Muscle layer of duodenum (tissue), 2 donors: ENCODE measurements at regions not wholly inside any gene's neighbourhood (a gene's known extent, or its start where the extent isn't known, plus 50 kb on each side); places are given as distances from the start of the nearest gene placed in this dataset.
"Not testable (repeated sequence)": the region's sequence is repeated elsewhere in the genome, so short reads cannot be mapped to it uniquely, and the experiment has no call there.

Source experiments
- H3K27ac ChIP-seq: one replicate; pipeline ENCODE4 v1.7.0; 2013; ENCODE audit warnings: mild to moderate bottlenecking, low read length
- H3K27me3 ChIP-seq: one replicate; pipeline ENCODE4 v1.7.0; 2013; ENCODE audit warnings: low read depth, mild to moderate bottlenecking, control low read depth, low read length
- H3K36me3 ChIP-seq, 2 donors: one replicate each; pipeline ENCODE4 v1.7.0; 2013; ENCODE audit warnings: low read length in 2 of 2, control low read depth in 1 of 2, mild to moderate bottlenecking in 1 of 2; ENCODE audit not compliant: insufficient read depth in 2 of 2, control insufficient read depth in 1 of 2
- H3K4me1 ChIP-seq, 2 donors: one replicate each; pipeline ENCODE4 v1.7.0; 2013; ENCODE audit warnings: low read length in 2 of 2, mild to moderate bottlenecking in 2 of 2, control low read depth in 1 of 2, moderate library complexity in 1 of 2; ENCODE audit not compliant: insufficient read depth in 2 of 2, control insufficient read depth in 1 of 2
- H3K4me3 ChIP-seq, 2 donors: one replicate each; pipeline ENCODE4 v1.7.0; 2013; ENCODE audit warnings: low read length in 2 of 2, low read depth in 1 of 2, mild to moderate bottlenecking in 1 of 2
- H3K9me3 ChIP-seq, 2 donors: one replicate each; pipeline ENCODE4 v1.7.0; 2013; ENCODE audit warnings: low read length in 2 of 2, control low read depth in 1 of 2, mild to moderate bottlenecking in 1 of 2; ENCODE audit not compliant: control insufficient read depth in 1 of 2
- donor health status: healthy.

- Histone ChIP-seq H3K27ac (no peak overlapping the region), H3K9me3 (no peaks in the 10 kb centered on the region), H3K4me3 (no peak overlapping the region), H3K36me3 (no peaks in the 10 kb centered on the region), H3K27me3 (no peaks in the 10 kb centered on the region), H3K4me1 (no peaks in the 10 kb centered on the region)
Measured at GRCh38 chr7:81143856-81144255, 225.0 kb upstream of the SEMA3C start.

DNA sequence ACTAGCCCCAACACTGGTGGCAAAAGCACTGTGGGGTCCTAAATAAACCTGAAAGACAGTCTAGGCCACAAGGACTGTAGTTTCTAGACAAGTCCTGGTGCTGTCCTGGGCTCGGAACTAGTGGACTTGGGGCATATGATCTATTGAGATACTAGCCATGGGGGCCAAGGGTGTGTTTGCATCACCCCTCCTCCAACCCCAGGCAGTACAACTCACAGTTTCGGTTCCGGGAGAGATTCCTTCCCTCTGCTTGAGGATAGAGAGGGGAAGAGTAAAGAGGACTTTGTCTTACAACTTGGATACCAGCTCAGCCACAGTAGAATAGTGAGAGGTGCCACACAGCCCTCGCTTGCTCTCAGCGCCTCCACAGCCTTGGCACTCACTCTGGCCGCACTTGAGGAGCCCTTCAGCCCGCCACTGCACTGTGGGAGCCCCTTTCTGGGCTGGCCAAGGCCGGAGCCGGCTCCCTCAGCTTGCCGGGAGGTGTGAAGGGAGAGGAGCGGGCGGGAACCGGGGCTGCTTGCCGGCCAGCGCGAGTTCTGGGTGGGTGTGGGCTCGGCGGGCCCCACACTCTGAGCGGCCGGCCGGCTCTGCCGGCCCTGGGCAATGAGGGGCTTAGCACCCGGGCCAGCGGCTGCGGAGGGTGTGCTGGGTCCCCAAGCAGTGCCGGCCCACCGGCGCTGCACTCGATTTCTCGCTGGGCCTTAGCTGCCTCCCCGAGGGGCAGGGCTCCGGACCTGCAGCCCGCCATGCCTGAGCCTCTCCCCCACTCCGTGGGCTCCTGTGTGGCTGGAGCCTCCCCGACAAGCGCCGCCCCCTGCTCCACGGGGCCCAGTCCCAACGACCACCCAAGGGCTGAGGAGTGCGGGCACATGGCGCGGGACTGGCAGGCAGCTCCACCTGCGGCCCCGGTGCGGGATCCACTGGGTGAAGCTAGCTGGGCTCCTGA lies 222.7 kb upstream of the SEMA3C start:
- not testable (repeated sequence) for H3K36me3 ChIP-seq, H3K27ac ChIP-seq, H3K9me3 ChIP-seq, H3K4me1 ChIP-seq, H3K4me3 ChIP-seq, H3K27me3 ChIP-seq

DNA sequence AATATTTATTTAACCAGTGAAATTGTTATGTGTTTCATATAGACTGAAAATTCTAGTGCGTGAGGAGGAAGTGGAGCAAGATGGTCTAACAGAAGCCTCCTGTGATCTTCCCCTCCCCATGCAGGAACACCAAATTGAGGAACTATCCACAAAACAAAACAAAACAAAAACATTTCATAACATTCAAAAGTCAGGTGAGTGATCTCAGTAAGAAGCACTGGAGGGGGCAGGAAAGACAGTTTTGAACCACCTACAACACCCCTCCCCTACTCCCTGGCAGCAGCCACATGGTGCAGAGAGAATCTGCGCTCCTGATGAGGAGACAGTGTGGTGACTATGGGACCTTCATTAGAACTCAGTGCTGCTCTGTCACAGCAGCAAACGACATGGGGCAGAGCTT lies 221.9 kb upstream of the SEMA3C start:
- Histone ChIP-seq H3K27me3 (no peaks in the 10 kb centered on the region), H3K4me1 (no peaks in the 10 kb centered on the region), H3K4me3 (no peak overlapping the region), H3K36me3 (no peaks in the 10 kb centered on the region), H3K9me3 (no peaks in the 10 kb centered on the region), H3K27ac (no peak overlapping the region)

- Histone ChIP-seq H3K4me3 (no peak overlapping the region), H3K27me3 (no peaks in the 10 kb centered on the region), H3K9me3 (no peaks in the 10 kb centered on the region), H3K4me1 (no peaks in the 10 kb centered on the region), H3K36me3 (no peaks in the 10 kb centered on the region), H3K27ac (no peak overlapping the region)
Measured at GRCh38 chr7:81140252-81140651, 221.4 kb upstream of the SEMA3C start.

DNA sequence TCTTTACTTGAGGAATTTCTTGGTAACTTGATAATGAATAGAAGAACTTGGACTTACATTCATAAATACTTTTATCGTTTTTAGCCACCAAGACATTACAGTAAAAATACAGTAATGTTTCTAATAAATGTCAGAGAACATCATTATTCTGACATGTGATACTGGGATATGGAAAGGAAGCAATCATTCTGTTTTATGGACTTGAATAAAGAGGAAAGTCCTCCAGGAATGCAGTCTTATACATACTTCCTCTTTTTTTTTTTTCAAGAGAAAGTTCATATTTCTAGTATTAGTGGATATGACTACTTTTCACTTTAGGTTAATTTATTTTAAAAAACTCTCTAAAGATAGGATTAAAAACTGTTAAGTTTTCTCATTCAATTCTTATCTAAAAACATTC lies 220.0 kb upstream of the SEMA3C start:
- H3K9me3 ChIP-seq: no peaks in the 10 kb centered on the region
- no peaks in the 10 kb centered on the region for H3K27me3 ChIP-seq
- H3K4me1 ChIP-seq: no peaks in the 10 kb centered on the region
- H3K4me3 ChIP-seq: no peak overlapping the region
- no peaks in the 10 kb centered on the region for H3K36me3 ChIP-seq
- H3K27ac ChIP-seq: no peak overlapping the region

DNA sequence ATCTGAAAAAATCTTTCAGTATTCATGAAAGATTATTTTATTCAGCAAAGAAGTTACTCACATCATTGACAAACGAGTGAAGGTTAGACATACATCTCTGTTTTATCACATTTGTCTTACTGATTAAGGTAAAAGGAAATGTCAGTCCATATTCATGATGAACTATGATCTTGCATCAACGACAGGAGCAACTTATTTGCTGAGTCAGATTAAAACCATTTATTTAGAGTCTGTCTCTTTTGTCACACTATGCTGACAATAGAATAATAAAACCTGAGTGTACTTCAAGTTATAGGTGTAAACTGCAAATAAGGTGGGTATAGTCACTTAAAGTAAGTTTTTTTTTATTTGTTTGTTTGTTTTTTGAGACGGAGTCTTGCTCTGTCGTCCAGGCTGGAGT lies 216.5 kb upstream of the SEMA3C start:
- Histone ChIP-seq H3K4me3 (no peak overlapping the region), H3K9me3 (no peaks in the 10 kb centered on the region), H3K4me1 (no peaks in the 10 kb centered on the region), H3K36me3 (no peaks in the 10 kb centered on the region), H3K27me3 (no peaks in the 10 kb centered on the region), H3K27ac (no peak overlapping the region)

DNA sequence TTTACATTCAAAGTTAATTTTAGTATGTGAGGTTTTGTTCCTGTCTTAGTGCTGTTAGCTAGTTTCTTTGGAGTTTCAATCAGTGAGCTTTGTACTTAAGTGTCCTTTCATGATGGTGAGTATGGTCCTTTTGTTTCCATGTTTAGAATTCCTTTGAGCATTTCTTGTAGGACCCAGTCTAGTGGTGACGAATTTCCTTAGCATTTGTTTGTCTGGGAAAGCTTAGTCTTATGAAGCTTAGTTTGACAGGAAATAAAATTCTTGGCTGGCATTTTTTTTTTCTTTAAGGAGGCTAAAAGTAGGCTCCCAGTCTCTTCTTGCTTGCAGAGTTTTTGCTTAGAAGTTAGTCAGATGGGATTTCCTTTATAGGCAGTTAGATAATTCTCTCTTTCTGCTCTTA lies 209.2 kb upstream of the SEMA3C start:
- peaks cover 0 to 4% of the 10 kb centered on the region in 2 donors for H3K9me3 ChIP-seq
- H3K27ac ChIP-seq: no peak overlapping the region
- H3K36me3 ChIP-seq: no peaks in the 10 kb centered on the region
- H3K4me1 ChIP-seq: no peaks in the 10 kb centered on the region
- H3K4me3 ChIP-seq: no peak overlapping the region
- no peaks in the 10 kb centered on the region for H3K27me3 ChIP-seq

GRCh38 chr7:81120803-81121202 lies 202.0 kb upstream of the SEMA3C start:
- no peaks in the 10 kb centered on the region for H3K9me3 ChIP-seq
- no peak overlapping the region for H3K27ac ChIP-seq
- no peaks in the 10 kb centered on the region for H3K27me3 ChIP-seq
- no peak overlapping the region for H3K4me3 ChIP-seq
- no peaks in the 10 kb centered on the region for H3K36me3 ChIP-seq
- H3K4me1 ChIP-seq: no peaks in the 10 kb centered on the region

DNA sequence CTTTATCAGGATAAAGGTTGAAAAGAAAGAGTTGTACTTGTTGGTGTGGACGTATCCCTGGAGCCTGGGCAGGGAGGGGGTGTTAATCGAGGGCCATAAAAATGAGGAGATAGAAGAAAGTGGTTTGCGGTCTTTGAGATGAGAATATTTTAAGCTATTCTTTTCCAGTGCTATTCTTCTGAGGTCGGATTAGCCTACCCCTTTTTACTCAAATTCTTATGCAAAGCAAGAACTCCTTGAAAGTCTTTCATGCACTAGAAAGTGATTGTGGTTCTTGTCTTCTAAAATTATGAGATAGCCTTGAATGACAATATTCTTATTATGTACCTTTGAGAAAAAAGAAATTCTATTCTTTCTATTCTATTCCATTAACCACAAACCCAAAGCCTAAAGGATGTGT lies 201.3 kb upstream of the SEMA3C start:
- no peaks in the 10 kb centered on the region for H3K4me1 ChIP-seq
- no peaks in the 10 kb centered on the region for H3K27me3 ChIP-seq
- no peaks in the 10 kb centered on the region for H3K9me3 ChIP-seq
- H3K4me3 ChIP-seq: no peak overlapping the region
- H3K36me3 ChIP-seq: no peaks in the 10 kb centered on the region
- no peak overlapping the region for H3K27ac ChIP-seq

GRCh38 chr7:81114633-81115032 lies 195.8 kb upstream of the SEMA3C start:
- no peak overlapping the region for H3K4me3 ChIP-seq
- no peaks in the 10 kb centered on the region for H3K27me3 ChIP-seq
- H3K27ac ChIP-seq: no peak overlapping the region
- H3K4me1 ChIP-seq: peaks cover 4 to 6% of the 10 kb centered on the region in 2 donors
- no peaks in the 10 kb centered on the region for H3K9me3 ChIP-seq
- no peaks in the 10 kb centered on the region for H3K36me3 ChIP-seq

GRCh38 chr7:81112731-81113130 lies 193.9 kb upstream of the SEMA3C start:
- Histone ChIP-seq H3K9me3 (no peaks in the 10 kb centered on the region), H3K27ac (no peak overlapping the region), H3K27me3 (no peaks in the 10 kb centered on the region), H3K4me3 (no peak overlapping the region), H3K4me1 (peaks cover 4 to 6% of the 10 kb centered on the region in 2 donors), H3K36me3 (no peaks in the 10 kb centered on the region)
